CD4-positive, alpha-beta T cell treated with Interleukin-17A for 1 hour (primary cell): ENCODE measurements at regions not wholly inside any gene's neighbourhood (a gene's known extent, or its start where the extent isn't known, plus 50 kb on each side); places are given as distances from the start of the nearest gene placed in this dataset.
"Not testable (repeated sequence)": the region's sequence is repeated elsewhere in the genome, so short reads cannot be mapped to it uniquely, and the experiment has no call there.

Source experiments
- DNase-seq: peaks from one replicate; pipeline ENCODE4 v3.0.0-alpha.2; 2020

- DNase-seq: no peak
Measured at GRCh38 chr5:8676695-8677094, 807.7 kb downstream of the MTRR start.

- no peak for DNase-seq
Measured at GRCh38 chr5:8682381-8682780, 813.4 kb downstream of the MTRR start.

GRCh38 chr5:8683496-8683895 is 814.5 kb downstream of the MTRR start:
- no peak for DNase-seq

GRCh38 chr5:8685704-8686103 is 816.8 kb downstream of the MTRR start:
- DNase-seq: no peak

GRCh38 chr5:8686707-8687106 is 817.8 kb downstream of the MTRR start:
- DNase-seq: no peak

GRCh38 chr5:8689773-8690172 is 820.8 kb downstream of the MTRR start:
- DNase-seq: no peak

GRCh38 chr5:8691221-8691620 is 822.3 kb downstream of the MTRR start:
- DNase-seq: no peak

GRCh38 chr5:8693341-8693844 is 824.4 kb downstream of the MTRR start:
- DNase-seq: no peak

- no peak for DNase-seq
Measured at GRCh38 chr5:8694545-8694944, 825.6 kb downstream of the MTRR start.

- DNase-seq: no peak
Measured at GRCh38 chr5:8695902-8696845, 827.2 kb downstream of the MTRR start.

- no peak for DNase-seq
Measured at GRCh38 chr5:8700222-8700621, 831.3 kb downstream of the MTRR start.

GRCh38 chr5:8700671-8701070 is 831.7 kb downstream of the MTRR start:
- DNase-seq: no peak

- DNase-seq: no peak
Measured at GRCh38 chr5:8701251-8701650, 832.3 kb downstream of the MTRR start.

- DNase-seq: no peak
Measured at GRCh38 chr5:8710426-8710930, 835.4 kb downstream of the SEMA5A start.

GRCh38 chr5:8714198-8714597 is 831.7 kb downstream of the SEMA5A start:
- DNase-seq: no peak

- DNase-seq: no peak
Measured at GRCh38 chr5:8714861-8715260, 831.0 kb downstream of the SEMA5A start.

- DNase-seq: no peak
Measured at GRCh38 chr5:8719796-8720195, 826.1 kb downstream of the SEMA5A start.

GRCh38 chr5:8720506-8720905 is 825.4 kb downstream of the SEMA5A start:
- no peak for DNase-seq

- no peak for DNase-seq
Measured at GRCh38 chr5:8721536-8721935, 824.3 kb downstream of the SEMA5A start.

GRCh38 chr5:8726383-8727036 is 819.4 kb downstream of the SEMA5A start:
- no peak for DNase-seq

GRCh38 chr5:8727396-8727795 is 818.5 kb downstream of the SEMA5A start:
- no peak for DNase-seq

GRCh38 chr5:8729437-8729836 is 816.4 kb downstream of the SEMA5A start:
- DNase-seq: no peak

GRCh38 chr5:8730194-8730593 is 815.7 kb downstream of the SEMA5A start:
- DNase-seq: no peak

- not testable (repeated sequence) for DNase-seq
Measured at GRCh38 chr5:8731110-8731509, 814.8 kb downstream of the SEMA5A start.
